ES-I3 (cell line): ENCODE measurements at regions not wholly inside any gene's neighbourhood (a gene's known extent, or its start where the extent isn't known, plus 50 kb on each side); places are given as distances from the start of the nearest gene placed in this dataset.
"Not testable (repeated sequence)": the region's sequence is repeated elsewhere in the genome, so short reads cannot be mapped to it uniquely, and the experiment has no call there.

ENCODE experiments used
- H3K36me3 ChIP-seq: 2 replicates; pipeline ENCODE4 v1.6.1; 2013; ENCODE audit warnings: mild to moderate bottlenecking, low read length, control low read depth, moderate library complexity; ENCODE audit not compliant: insufficient read depth
- H3K4me1 ChIP-seq: 2 replicates; pipeline ENCODE4 v1.6.1; 2013; ENCODE audit warnings: mild to moderate bottlenecking, control low read depth, low read length; ENCODE audit not compliant: insufficient read depth
- H3K9ac ChIP-seq: 2 replicates; pipeline ENCODE4 v1.6.1; 2013; ENCODE audit warnings: low read depth, mild to moderate bottlenecking, low read length, moderate library complexity
- H3K9me3 ChIP-seq: 2 replicates; pipeline ENCODE4 v1.6.1; 2013; ENCODE audit warnings: mild to moderate bottlenecking, low read length, moderate library complexity; ENCODE audit not compliant: control insufficient read depth, insufficient read depth

DNA sequence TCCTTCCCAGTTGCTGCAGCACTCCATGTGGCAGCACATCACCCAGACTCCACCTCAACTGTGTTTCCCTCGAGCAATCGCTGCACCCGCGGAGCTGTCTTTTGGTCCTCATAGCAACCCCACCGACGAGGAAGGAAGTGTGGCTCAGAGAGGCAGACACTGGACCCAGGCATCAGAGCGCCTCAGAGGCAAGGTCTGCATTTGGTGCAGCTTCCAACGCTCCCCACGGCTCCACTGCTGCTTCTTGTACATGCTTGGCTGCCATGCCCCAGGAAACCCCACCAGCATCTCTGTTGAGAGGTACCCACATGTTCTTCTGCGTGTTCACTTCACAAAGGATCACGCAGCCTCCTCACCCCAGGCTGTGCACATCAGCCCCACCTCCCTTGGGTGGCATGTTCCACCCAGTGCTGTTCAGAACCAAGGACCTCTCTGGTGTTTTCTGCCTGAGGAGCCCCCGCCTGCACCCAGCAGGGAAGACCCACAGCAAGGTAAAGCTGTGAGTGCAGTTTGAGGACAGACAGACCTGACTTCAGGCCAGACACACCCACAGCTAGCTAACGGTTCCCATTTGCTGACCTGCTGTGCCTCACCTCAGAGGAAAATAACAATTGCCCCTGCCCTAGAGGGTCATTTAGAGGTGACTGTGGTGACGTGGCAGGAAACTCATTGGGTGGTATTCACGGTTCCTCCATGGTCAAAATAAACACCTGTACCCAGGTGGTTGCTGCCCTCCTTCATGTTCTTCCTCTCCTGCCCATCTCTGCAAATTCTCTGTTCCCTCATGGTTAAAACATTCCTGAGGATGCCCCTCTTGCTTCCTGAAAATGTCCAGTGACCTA is 326.3 kb upstream of the MYT1L start:
- Histone ChIP-seq H3K4me1 (no peaks in the 10 kb centered on the region), H3K36me3 (no peaks in the 10 kb centered on the region), H3K9ac (no peak overlapping the region), H3K9me3 (no peaks in the 10 kb centered on the region; the same call in 1 of the 2 replicates)

DNA sequence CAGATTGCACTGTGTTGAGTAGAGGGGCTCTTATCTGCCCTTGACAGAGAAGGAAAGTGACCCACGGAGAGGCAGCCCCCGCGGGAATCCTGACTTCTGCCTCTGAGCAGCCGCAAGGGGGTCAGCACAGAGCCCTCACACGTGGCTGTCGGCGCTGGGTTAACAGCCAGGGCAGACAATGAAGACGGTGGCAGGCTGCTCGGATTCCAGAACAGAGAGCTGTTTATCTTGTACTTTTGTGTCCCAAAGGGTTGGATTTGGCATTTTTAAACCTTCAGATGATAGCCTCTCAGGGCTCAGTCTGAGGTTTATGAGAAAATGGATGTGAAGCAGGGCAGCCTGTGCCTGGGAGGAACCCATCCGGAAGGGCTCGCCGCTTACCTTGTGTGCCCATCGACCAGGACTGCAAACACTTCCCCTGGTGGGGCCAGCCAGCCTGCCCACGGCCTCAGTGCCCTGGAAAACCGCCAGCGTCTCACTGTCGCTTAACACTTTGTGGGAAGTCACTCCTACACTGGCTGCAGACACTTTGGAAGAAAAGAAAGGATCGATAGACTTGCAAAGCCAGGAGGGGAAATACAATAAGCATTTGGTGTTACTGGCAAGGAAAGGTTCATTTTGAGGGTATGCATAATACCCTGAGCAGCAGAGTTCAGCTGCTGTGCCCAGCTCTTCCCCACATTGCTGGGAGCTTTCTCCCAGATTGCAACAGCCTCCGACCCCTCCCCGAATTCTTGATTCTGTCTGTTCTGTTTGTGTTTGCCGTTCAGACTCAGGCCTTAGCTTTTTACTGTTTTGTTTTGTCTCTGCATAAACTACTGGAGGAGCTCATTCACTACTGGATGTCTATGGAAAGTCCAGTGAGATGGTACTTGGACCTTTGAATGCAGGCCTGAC is 325.3 kb upstream of the MYT1L start:
- H3K9me3 ChIP-seq: no peaks in the 10 kb centered on the region; the same call in 1 of the 2 replicates
- H3K9ac ChIP-seq: no peak overlapping the region
- no peaks in the 10 kb centered on the region for H3K4me1 ChIP-seq
- no peaks in the 10 kb centered on the region for H3K36me3 ChIP-seq

DNA sequence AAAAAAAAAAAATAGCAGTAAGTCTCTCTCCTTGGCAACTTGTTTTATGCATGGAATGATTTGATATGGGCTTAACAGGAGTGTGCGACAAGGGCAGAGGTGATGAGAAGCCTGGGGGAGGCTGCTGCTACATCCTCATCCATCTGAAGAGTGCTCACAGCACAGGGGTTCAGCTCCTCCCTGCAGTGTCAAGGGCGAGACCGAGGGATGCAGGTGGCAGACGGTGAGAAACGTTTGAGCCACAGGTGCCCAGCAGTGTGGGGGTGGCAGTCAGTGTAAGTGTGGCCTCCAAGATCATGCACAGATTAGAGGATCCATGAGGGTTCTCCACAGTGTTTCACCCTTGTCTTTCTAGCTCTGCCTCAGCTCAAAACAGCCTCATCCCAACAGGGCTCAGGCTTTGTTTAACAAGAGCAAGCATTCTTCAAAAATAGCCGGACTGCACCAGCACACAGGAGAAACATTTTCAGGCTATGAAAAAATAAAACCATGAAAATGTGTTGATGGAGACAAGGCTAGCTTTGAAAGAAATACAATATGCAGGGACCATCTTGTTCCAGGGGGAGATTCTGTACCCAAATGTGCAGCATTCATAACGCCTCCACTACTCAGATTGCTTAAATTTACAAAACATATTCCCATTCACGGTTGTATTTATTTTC is 324.5 kb upstream of the MYT1L start:
- Histone ChIP-seq H3K36me3 (no peaks in the 10 kb centered on the region), H3K4me1 (no peaks in the 10 kb centered on the region), H3K9ac (no peak overlapping the region), H3K9me3 (no peaks in the 10 kb centered on the region; the same call in 1 of the 2 replicates)

DNA sequence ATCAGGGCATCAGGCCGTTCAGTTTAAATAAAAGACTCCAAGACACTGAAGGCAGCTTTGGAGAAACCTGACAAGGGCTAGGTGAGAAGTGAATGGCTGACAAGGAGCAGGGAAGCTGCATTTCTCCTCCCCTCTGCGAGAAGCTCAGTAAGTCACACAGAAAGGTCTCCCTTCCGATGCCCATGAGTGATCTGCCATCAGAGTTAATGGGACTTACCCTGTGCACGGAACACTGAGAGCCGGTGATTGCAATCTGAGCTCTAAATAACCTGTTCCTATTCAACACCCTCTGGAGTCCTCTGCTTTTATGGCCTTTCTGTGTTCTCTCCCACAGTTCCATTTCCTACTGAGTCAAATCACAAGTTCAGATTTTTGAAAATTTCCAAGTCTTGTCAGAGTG is 322.2 kb upstream of the MYT1L start:
- no peak overlapping the region for H3K9ac ChIP-seq
- no peaks in the 10 kb centered on the region for H3K9me3 ChIP-seq
- no peaks in the 10 kb centered on the region for H3K36me3 ChIP-seq
- no peaks in the 10 kb centered on the region for H3K4me1 ChIP-seq

DNA sequence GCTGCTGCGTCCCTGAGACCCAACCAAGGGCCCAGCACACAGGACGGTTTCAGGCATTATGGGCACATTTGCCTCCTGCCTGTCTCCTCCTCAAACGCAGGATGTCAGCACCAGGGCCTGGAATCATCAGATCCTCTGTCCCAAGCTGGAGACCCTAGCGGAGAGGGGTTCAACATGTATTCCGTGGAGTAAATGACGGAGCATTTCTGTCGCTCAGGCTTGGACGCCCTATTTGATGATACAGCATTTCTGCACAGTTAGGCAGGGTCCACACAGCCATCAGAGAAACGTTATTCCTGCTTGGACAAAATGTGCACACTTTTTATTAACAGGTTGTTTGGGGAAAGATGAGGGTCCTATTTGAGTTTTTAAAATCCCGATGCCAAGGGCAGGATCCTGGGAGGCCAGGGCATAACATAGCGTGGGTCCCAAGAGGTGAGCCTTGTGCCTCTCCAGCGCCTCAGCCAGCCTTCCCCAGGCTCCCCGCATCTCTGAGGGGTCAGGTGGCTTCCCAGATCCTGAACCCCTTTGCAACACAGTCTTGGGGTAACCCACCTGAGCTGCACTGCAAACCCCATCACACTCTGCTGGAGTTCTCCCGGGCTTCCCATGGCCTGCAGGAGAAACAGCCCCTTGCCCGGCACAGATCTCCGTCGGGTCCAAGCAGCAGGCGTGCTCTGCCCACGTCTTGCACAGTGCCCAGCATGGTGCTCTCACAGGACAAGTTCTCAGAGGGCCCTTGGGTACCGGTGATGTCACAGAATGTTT is 319.7 kb upstream of the MYT1L start:
- Histone ChIP-seq H3K4me1 (peaks cover 11% of the 10 kb centered on the region), H3K9me3 (no peaks in the 10 kb centered on the region), H3K9ac (no peak overlapping the region), H3K36me3 (no peaks in the 10 kb centered on the region)

DNA sequence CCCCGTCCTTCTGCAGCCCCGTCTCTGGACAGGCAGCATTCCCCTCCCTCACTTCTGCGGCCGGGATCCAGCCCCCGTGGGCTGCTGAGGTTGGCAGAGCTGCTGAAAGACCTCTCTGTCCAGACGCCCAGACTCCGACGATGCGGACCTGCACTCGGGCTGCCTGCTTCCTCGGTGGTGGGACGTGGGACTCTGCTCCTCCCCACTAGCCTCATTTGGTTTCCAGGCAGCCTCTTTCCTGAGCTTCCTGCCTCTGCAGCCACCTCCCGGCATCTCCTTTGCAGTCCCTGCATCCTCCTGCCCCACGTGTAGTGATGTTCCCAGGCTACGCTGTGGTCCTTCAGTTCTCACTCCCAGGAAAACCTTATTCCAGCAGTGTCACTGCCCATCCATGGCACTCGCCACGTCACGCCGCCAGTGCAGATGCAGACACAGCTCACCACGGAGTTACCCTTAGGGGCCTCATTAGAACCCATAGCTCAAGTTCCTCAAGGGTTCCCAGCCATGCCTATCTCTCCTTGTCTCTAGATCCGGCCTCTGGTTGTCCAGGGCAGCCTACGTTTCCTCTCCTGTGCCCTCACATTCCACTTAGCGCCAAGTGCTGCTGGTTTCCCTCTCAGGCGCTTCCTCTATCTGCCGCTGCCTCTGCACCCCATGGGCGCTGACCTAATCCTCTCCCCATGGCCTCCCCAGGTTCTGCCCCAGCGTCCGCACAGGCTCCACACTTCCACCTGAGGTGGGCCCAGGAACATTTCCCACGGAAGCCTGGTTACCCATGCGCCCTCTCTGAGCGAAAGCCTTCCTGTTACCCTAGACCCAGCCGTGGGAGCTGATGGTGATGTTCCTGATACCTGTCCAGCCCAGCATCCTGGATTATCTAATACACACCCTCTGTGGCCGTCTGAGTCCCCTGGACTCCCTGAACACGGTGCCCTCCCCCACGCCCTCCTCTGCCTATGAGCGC is 318.3 kb upstream of the MYT1L start:
- peaks cover 11% of the 10 kb centered on the region for H3K4me1 ChIP-seq
- H3K36me3 ChIP-seq: no peaks in the 10 kb centered on the region
- H3K9me3 ChIP-seq: no peaks in the 10 kb centered on the region
- H3K9ac ChIP-seq: no peak overlapping the region

DNA sequence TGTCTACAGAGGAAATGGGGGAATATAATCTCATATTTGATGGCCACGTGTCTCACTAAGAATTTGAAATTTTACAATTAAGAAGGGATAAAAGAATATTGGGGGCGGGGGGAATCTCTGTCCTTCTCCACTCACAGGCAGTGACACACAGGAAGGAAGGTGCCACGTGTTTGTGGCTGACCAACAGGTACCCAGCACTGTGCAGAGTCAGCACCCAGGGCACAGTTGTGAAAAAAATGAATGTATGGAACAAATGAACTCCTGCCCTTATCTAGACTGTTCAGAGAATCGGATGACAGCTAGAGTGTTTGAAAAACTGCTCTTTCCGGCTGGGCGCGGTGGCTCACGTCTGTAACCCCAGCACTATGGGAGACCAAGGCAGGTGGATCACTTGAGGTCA is 317.0 kb upstream of the MYT1L start:
- no peaks in the 10 kb centered on the region for H3K9me3 ChIP-seq
- H3K4me1 ChIP-seq: peaks cover 11% of the 10 kb centered on the region
- H3K9ac ChIP-seq: no peak overlapping the region
- no peaks in the 10 kb centered on the region for H3K36me3 ChIP-seq

DNA sequence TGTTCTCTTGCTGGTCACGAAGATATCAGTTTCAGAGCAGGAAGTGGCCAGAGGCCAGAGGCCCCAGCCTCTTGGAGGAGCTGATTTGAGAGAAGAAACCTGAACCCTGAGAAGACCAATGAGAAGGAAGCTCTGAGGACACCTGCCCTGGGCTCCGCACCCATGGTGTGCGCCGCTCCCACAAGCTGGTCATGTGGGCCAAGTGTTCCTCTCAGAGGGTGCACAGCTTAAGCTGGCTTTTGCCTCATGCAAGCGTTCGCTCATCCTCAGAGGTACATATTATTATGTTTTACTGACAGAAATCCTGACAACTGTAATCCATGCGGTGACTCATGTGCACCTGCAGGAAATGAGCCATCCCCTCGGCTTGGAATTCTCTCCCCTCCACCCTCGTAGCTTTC is 316.1 kb upstream of the MYT1L start:
- Histone ChIP-seq H3K9ac (no peak overlapping the region), H3K36me3 (no peaks in the 10 kb centered on the region), H3K4me1 (peaks cover 11% of the 10 kb centered on the region), H3K9me3 (no peaks in the 10 kb centered on the region)

DNA sequence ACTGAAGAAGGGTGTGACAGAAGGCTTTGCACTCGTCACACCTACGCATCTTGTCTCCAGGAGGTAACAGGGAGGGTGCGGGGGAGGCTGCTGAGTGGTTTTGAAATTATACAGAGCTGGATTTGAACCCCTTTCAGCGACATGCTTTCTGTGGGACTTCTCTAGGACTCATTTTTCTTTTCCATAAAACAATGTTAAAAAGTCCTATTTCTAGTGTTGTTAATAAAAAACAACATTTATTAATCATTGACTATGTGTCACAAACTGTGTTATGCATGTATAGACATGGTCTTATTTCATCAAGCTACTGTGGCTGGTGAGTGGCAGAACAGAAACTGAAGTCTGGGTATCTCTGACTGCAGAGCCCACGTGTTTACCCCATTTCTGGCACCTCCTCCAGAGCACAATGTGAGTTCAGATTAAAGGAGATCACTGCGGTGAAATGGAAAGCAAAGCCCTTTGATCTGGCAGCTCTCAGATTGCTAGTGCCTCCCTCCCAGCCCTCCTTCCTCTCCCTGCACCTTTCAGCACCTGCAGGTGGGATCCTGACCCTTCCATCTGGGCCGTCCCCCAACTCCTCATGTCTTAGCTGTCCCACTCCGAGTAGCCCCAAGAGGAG is 315.5 kb upstream of the MYT1L start:
- no peak overlapping the region for H3K9ac ChIP-seq
- H3K9me3 ChIP-seq: no peaks in the 10 kb centered on the region
- no peaks in the 10 kb centered on the region for H3K36me3 ChIP-seq
- H3K4me1 ChIP-seq: peaks cover 11% of the 10 kb centered on the region

DNA sequence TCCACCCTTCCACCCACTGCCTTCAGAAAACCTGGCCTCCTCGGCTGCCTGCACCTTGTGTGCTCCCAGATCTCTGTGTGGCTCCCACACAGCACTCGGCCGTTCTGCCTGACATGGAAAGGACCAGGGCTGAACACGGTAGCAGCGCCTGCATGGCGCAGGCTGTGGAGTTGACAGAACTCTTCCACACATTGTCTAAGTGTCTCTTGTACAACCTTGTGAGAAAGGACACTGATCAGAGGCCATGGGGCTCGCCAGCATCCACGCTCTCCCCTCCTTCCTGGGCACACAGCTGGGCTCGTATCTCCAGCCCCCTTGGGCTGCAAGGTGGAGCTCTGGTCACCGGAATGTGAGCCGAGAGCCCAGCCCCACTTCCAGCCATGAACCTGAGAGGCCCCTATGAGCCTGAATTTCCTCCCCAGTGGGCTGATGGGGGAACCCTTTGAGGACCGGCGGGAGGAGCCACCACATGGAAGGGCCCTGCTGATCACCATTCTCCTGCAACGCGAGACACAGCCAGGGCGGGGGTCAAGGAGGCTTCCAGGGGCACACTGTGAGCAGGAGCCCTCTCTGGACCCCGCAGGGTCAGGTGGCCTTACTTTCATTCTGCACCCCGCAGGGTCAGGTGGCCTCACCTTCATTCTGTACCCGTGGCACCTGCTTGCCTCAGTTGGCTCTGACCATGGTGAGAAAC is 314.2 kb upstream of the MYT1L start:
- H3K4me1 ChIP-seq: peaks cover 11% of the 10 kb centered on the region
- H3K9me3 ChIP-seq: no peaks in the 10 kb centered on the region
- H3K9ac ChIP-seq: no peak overlapping the region
- H3K36me3 ChIP-seq: no peaks in the 10 kb centered on the region

DNA sequence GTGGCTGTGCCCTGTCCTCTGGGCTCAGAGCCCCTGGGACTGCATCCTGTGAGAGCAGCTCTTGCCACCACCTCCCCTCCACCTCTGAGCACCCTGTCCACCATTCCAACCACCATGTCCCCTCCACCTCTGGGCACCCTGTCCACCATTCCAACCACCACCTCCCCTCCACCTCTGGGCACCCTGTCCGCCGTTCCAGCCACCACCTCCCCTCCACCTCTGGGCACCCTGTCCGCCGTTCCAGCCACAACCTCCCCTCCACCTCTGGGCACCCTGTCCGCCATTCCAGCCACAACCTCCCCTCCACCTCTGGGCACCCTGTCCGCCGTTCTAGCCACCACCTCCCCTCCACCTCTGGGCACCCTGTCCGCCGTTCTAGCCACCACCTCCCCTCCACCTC is 313.7 kb upstream of the MYT1L start:
- not testable (repeated sequence) for H3K36me3 ChIP-seq, H3K9me3 ChIP-seq, H3K9ac ChIP-seq
- H3K4me1 ChIP-seq: peaks cover 11% of the 10 kb centered on the region

DNA sequence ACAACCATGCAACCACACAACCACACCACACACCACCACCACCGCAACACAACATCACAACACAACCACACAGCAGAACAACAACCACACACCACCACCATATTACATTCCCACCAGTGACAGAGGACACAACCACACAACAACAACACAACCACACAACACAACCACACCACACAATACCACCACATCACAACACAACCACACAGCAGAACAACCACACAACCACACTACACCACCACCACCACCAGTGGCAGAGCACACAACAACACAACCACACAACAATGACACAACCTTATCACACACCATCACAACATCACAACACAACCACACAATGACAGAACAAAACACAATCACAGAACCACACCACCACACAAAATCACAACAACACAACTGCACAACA is 313.0 kb upstream of the MYT1L start:
- H3K36me3 ChIP-seq: no peaks in the 10 kb centered on the region
- H3K9ac ChIP-seq: no peak overlapping the region
- peaks cover 11% of the 10 kb centered on the region for H3K4me1 ChIP-seq
- no peaks in the 10 kb centered on the region for H3K9me3 ChIP-seq
